HUES6 (cell line): ENCODE measurements at regions not wholly inside any gene's neighbourhood (a gene's known extent, or its start where the extent isn't known, plus 50 kb on each side); places are given as distances from the start of the nearest gene placed in this dataset.

ENCODE experiments used
- H3K27ac ChIP-seq: 2 replicates; pipeline ENCODE4 v1.7.0; 2013; ENCODE audit warnings: low read depth, mild to moderate bottlenecking, low read length, inconsistent platforms
- H3K27me3 ChIP-seq: 2 replicates; pipeline ENCODE4 v1.6.1; 2013; ENCODE audit warnings: low read length; ENCODE audit not compliant: control insufficient read depth, insufficient read depth
- H3K36me3 ChIP-seq: 2 replicates; pipeline ENCODE4 v1.6.1; 2013; ENCODE audit warnings: low read length; ENCODE audit not compliant: control insufficient read depth, insufficient read depth
- H3K4me1 ChIP-seq: 2 replicates; pipeline ENCODE4 v1.6.1; 2013; ENCODE audit warnings: low read length; ENCODE audit not compliant: control insufficient read depth, insufficient read depth
- H3K4me3 ChIP-seq: 2 replicates; pipeline ENCODE4 v1.5.1; 2013; ENCODE audit warnings: low read depth, low read length
- H3K9ac ChIP-seq: one replicate; pipeline ENCODE4 v1.6.1; 2013; ENCODE audit warnings: mild to moderate bottlenecking, low read length
- H3K9me3 ChIP-seq: 2 replicates; pipeline ENCODE4 v1.6.1; 2013; ENCODE audit warnings: low read depth, low read length; ENCODE audit not compliant: control insufficient read depth, insufficient read depth

- no peaks in the 10 kb centered on the region for H3K4me1 ChIP-seq
- H3K36me3 ChIP-seq = no peaks in the 10 kb centered on the region
- H3K9ac ChIP-seq = no peak overlapping the region
- no peaks in the 10 kb centered on the region for H3K9me3 ChIP-seq
- no peak overlapping the region for H3K27ac ChIP-seq
- no peak overlapping the region for H3K4me3 ChIP-seq
- no peaks in the 10 kb centered on the region for H3K27me3 ChIP-seq
Measured at GRCh38 chr6:92534109-92534508, 885.2 kb downstream of the EPHA7 start.

GRCh38 chr6:92522589-92522988 lies 896.8 kb downstream of the EPHA7 start:
- Histone ChIP-seq H3K9ac (no peak overlapping the region), H3K36me3 (no peaks in the 10 kb centered on the region), H3K4me1 (no peaks in the 10 kb centered on the region), H3K9me3 (no peaks in the 10 kb centered on the region), H3K4me3 (no peak overlapping the region), H3K27ac (no peak overlapping the region), H3K27me3 (no peaks in the 10 kb centered on the region)

GRCh38 chr6:92521553-92521952 lies 897.8 kb downstream of the EPHA7 start:
- Histone ChIP-seq H3K4me3 (no peak overlapping the region), H3K36me3 (no peaks in the 10 kb centered on the region), H3K9me3 (no peaks in the 10 kb centered on the region), H3K9ac (no peak overlapping the region), H3K4me1 (no peaks in the 10 kb centered on the region), H3K27ac (no peak overlapping the region), H3K27me3 (no peaks in the 10 kb centered on the region)

GRCh38 chr6:92510137-92510536 lies 909.2 kb downstream of the EPHA7 start:
- Histone ChIP-seq H3K36me3 (no peaks in the 10 kb centered on the region), H3K4me3 (no peak overlapping the region), H3K9ac (no peak overlapping the region), H3K4me1 (no peaks in the 10 kb centered on the region), H3K27me3 (no peaks in the 10 kb centered on the region), H3K9me3 (0 out of 2 replicates have a peak, but pooled peaks cover 2% of the 10 kb centered on the region), H3K27ac (no peak overlapping the region)

GRCh38 chr6:92507552-92507951 lies 911.8 kb downstream of the EPHA7 start:
- no peak overlapping the region for H3K9ac ChIP-seq
- H3K27me3 ChIP-seq = no peaks in the 10 kb centered on the region
- no peak overlapping the region for H3K27ac ChIP-seq
- no peaks in the 10 kb centered on the region for H3K4me1 ChIP-seq
- no peaks in the 10 kb centered on the region for H3K36me3 ChIP-seq
- H3K4me3 ChIP-seq = no peak overlapping the region
- H3K9me3 ChIP-seq = 0 out of 2 replicates have a peak, but pooled peaks cover 2% of the 10 kb centered on the region

- Histone ChIP-seq H3K9me3 (no peaks in the 10 kb centered on the region), H3K36me3 (no peaks in the 10 kb centered on the region), H3K9ac (no peak overlapping the region), H3K4me1 (no peaks in the 10 kb centered on the region), H3K4me3 (no peak overlapping the region), H3K27ac (no peak overlapping the region), H3K27me3 (no peaks in the 10 kb centered on the region)
Measured at GRCh38 chr6:92504509-92504908, 914.9 kb downstream of the EPHA7 start.

GRCh38 chr6:92497281-92497680 lies 922.1 kb downstream of the EPHA7 start:
- H3K36me3 ChIP-seq = no peaks in the 10 kb centered on the region
- no peak overlapping the region for H3K9ac ChIP-seq
- no peaks in the 10 kb centered on the region for H3K4me1 ChIP-seq
- no peaks in the 10 kb centered on the region for H3K9me3 ChIP-seq
- no peaks in the 10 kb centered on the region for H3K27me3 ChIP-seq
- no peak overlapping the region for H3K27ac ChIP-seq
- no peak overlapping the region for H3K4me3 ChIP-seq

- H3K4me3 ChIP-seq = no peak overlapping the region
- no peaks in the 10 kb centered on the region for H3K9me3 ChIP-seq
- no peaks in the 10 kb centered on the region for H3K36me3 ChIP-seq
- no peaks in the 10 kb centered on the region for H3K4me1 ChIP-seq
- no peak overlapping the region for H3K9ac ChIP-seq
- no peak overlapping the region for H3K27ac ChIP-seq
- H3K27me3 ChIP-seq = no peaks in the 10 kb centered on the region
Measured at GRCh38 chr6:92496527-92496926, 922.8 kb downstream of the EPHA7 start.

GRCh38 chr6:92495242-92495641 lies 924.1 kb downstream of the EPHA7 start:
- no peak overlapping the region for H3K9ac ChIP-seq
- no peaks in the 10 kb centered on the region for H3K4me1 ChIP-seq
- H3K27me3 ChIP-seq = no peaks in the 10 kb centered on the region
- no peaks in the 10 kb centered on the region for H3K36me3 ChIP-seq
- H3K27ac ChIP-seq = no peak overlapping the region
- H3K4me3 ChIP-seq = no peak overlapping the region
- H3K9me3 ChIP-seq = no peaks in the 10 kb centered on the region

GRCh38 chr6:92485487-92485886 lies 933.9 kb downstream of the EPHA7 start:
- Histone ChIP-seq H3K9ac (no peak overlapping the region), H3K27ac (no peak overlapping the region), H3K4me3 (no peak overlapping the region), H3K9me3 (no peaks in the 10 kb centered on the region), H3K36me3 (no peaks in the 10 kb centered on the region), H3K27me3 (no peaks in the 10 kb centered on the region), H3K4me1 (no peaks in the 10 kb centered on the region)

- Histone ChIP-seq H3K27ac (no peak overlapping the region), H3K4me3 (no peak overlapping the region), H3K9me3 (no peaks in the 10 kb centered on the region), H3K9ac (no peak overlapping the region), H3K4me1 (no peaks in the 10 kb centered on the region), H3K27me3 (no peaks in the 10 kb centered on the region), H3K36me3 (no peaks in the 10 kb centered on the region)
Measured at GRCh38 chr6:92479831-92480230, 939.5 kb downstream of the EPHA7 start.

- no peaks in the 10 kb centered on the region for H3K36me3 ChIP-seq
- no peaks in the 10 kb centered on the region for H3K9me3 ChIP-seq
- H3K4me1 ChIP-seq = peaks cover 7% of the 10 kb centered on the region; the same call in 1 of the 2 replicates
- no peaks in the 10 kb centered on the region for H3K27me3 ChIP-seq
- no peak overlapping the region for H3K4me3 ChIP-seq
- no peak overlapping the region for H3K27ac ChIP-seq
- H3K9ac ChIP-seq = no peak overlapping the region
Measured at GRCh38 chr6:92473056-92473455, 946.3 kb downstream of the EPHA7 start.
